ENCODE measurements at regions not wholly inside any gene's neighbourhood (a gene's known extent, or its start where the extent isn't known, plus 50 kb on each side); places are given as distances from the start of the nearest gene placed in this dataset.

- Histone ChIP-seq H3K27me3 (no peaks in the 10 kb centered on the region), H3K4me1 (ENCODE audit: insufficient read depth) (no peaks in the 10 kb centered on the region), H3K36me3 (no peaks in the 10 kb centered on the region), H3K4me3 (no peak overlapping the region), H3K9me3 (no peaks in the 10 kb centered on the region), H3K27ac (no peak overlapping the region)
- TF ChIP-seq CTCF (IDR thresholded peaks at IDR 0.05) (no peak), POLR2A (IDR thresholded peaks at IDR 0.05) (no peak), EP300 (IDR thresholded peaks at IDR 0.05) (no peak)
- 63 to 73% (median 71%) methylated on average over 3 of the region's 3 CpGs for WGBS, 3 donors
- DNase-seq, result no peak
- intact Hi-C loops (cut with DNase I), result no loop called here
Observed at GRCh38 chr18:55102958-55103456, 143.7 kb upstream of the CCDC68 start.

- Histone ChIP-seq H3K4me1 (ENCODE audit: insufficient read depth) (no peaks in the 10 kb centered on the region), H3K4me3 (no peak overlapping the region), H3K9me3 (no peaks in the 10 kb centered on the region), H3K27me3 (no peaks in the 10 kb centered on the region), H3K27ac (no peak overlapping the region), H3K36me3 (no peaks in the 10 kb centered on the region)
- 26 to 42% (median 34%) methylated on average over 3 of the region's 3 CpGs for WGBS, 3 donors
- TF ChIP-seq CTCF (IDR thresholded peaks at IDR 0.05), result no peak
- no peak for TF ChIP-seq EP300 (IDR thresholded peaks at IDR 0.05)
- no peak for TF ChIP-seq POLR2A (IDR thresholded peaks at IDR 0.05)
- intact Hi-C loops (cut with DNase I), result no loop called here
- no peak for DNase-seq
Observed at GRCh38 chr18:55102501-55102900, 143.2 kb upstream of the CCDC68 start.

- Histone ChIP-seq H3K4me3 (no peak overlapping the region), H3K4me1 (ENCODE audit: insufficient read depth) (no peaks in the 10 kb centered on the region), H3K27ac (no peak overlapping the region), H3K36me3 (no peaks in the 10 kb centered on the region), H3K9me3 (no peaks in the 10 kb centered on the region), H3K27me3 (no peaks in the 10 kb centered on the region)
- WGBS, 3 donors, result 93 to 97% (median 95%) methylated on average over 2 of the region's 2 CpGs
- DNase-seq, result no peak
- TF ChIP-seq POLR2A (IDR thresholded peaks at IDR 0.05), result no peak
- TF ChIP-seq CTCF (IDR thresholded peaks at IDR 0.05), result no peak
- no peak for TF ChIP-seq EP300 (IDR thresholded peaks at IDR 0.05)
- intact Hi-C loops (cut with DNase I), result no loop called here
Observed at GRCh38 chr18:55101458-55101824, 142.2 kb upstream of the CCDC68 start.

- H3K36me3 ChIP-seq, result no peaks in the 10 kb centered on the region
- no peak for DNase-seq
- H3K27ac ChIP-seq, result no peak overlapping the region
- no peaks in the 10 kb centered on the region for H3K9me3 ChIP-seq
- TF ChIP-seq POLR2A (IDR thresholded peaks at IDR 0.05) (no peak), CTCF (IDR thresholded peaks at IDR 0.05) (no peak), EP300 (IDR thresholded peaks at IDR 0.05) (no peak)
- WGBS, 3 donors, result 49 to 60% (median 56%) methylated on average over 3 of the region's 3 CpGs
- intact Hi-C loops (cut with DNase I), result no loop called here
- H3K4me3 ChIP-seq, result no peak overlapping the region
- no peaks in the 10 kb centered on the region for H3K4me1 ChIP-seq (ENCODE audit: insufficient read depth)
- H3K27me3 ChIP-seq, result no peaks in the 10 kb centered on the region
Observed at GRCh38 chr18:55100817-55101457, 141.7 kb upstream of the CCDC68 start.

All from ovary (tissue), 7 donors.